Adrenal gland (tissue), 5 donors: ENCODE measurements at regions not wholly inside any gene's neighbourhood (a gene's known extent, or its start where the extent isn't known, plus 50 kb on each side); places are given as distances from the start of the nearest gene placed in this dataset.

Experiments
- POLR2A ChIP-seq, 2 donors: fragments of 450-650 bp; IDR thresholded peaks; one replicate each; pipeline ENCODE4 v1.6.1; 2017; ENCODE audit warnings: antibody characterized with exemption in 2 of 2, mild to moderate bottlenecking in 2 of 2, moderate library complexity in 1 of 2
- TF ChIP-seq, protein P1 (sequence below), 6 experiments: fragments of 450-650 bp in 4 of 6; fragments of 200-600 bp in 2 of 6; sonication (generic) in 1 of 6; IDR thresholded peaks; 1 replicate in 5 of 6; 2 replicates in 1 of 6; pipeline versions ENCODE4 v1.5.1 to v1.8.0; 2016 to 2021; ENCODE audit warnings: antibody characterized with exemption in 6 of 6, mild to moderate bottlenecking in 2 of 6, moderate library complexity in 1 of 6
- donor health status: DM: no; HTN: no; CAD: no.

DNA sequence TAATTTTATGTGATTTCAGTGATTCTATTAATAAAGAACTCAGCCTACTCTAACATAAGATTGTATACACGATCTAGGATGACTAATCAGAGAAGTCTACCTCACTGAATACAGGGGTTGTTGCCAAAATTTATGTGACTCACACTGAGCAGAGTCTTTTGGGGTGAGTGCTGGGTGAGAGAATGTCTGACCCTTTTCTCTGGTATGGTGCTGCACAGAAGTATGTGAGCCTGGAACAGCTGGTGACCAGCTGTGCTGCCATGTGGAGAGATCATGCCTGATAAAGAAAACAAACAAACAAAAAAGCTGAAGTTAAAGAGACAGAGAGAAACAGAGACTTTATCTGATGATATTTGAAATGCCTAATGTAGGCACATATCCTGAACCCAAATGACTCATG, 618.1 kb upstream of the GRIA3 start:
- TF ChIP-seq, protein P1, sequence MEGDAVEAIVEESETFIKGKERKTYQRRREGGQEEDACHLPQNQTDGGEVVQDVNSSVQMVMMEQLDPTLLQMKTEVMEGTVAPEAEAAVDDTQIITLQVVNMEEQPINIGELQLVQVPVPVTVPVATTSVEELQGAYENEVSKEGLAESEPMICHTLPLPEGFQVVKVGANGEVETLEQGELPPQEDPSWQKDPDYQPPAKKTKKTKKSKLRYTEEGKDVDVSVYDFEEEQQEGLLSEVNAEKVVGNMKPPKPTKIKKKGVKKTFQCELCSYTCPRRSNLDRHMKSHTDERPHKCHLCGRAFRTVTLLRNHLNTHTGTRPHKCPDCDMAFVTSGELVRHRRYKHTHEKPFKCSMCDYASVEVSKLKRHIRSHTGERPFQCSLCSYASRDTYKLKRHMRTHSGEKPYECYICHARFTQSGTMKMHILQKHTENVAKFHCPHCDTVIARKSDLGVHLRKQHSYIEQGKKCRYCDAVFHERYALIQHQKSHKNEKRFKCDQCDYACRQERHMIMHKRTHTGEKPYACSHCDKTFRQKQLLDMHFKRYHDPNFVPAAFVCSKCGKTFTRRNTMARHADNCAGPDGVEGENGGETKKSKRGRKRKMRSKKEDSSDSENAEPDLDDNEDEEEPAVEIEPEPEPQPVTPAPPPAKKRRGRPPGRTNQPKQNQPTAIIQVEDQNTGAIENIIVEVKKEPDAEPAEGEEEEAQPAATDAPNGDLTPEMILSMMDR (IDR thresholded peaks at IDR 0.05): no peak
- TF ChIP-seq POLR2A (IDR thresholded peaks at IDR 0.05): no peak
